Dedifferentiated amniotic fluid mesenchymal stem cell (primary cell): ENCODE measurements at regions not wholly inside any gene's neighbourhood (a gene's known extent, or its start where the extent isn't known, plus 50 kb on each side); places are given as distances from the start of the nearest gene placed in this dataset.

ENCODE experiments used
- DNase-seq: peaks from one replicate; pipeline ENCODE4 v3.0.0-alpha.2; 2016; ENCODE audit errors: extremely low spot score

- DNase-seq = no peak
Measured at GRCh38 chr3:102529452-102529851, 94.6 kb downstream of the ZPLD1 start.

GRCh38 chr3:102530415-102531181 lies 95.8 kb downstream of the ZPLD1 start:
- DNase-seq = peak; percentile 16

- DNase-seq = no peak
Measured at GRCh38 chr3:102531686-102532085, 96.9 kb downstream of the ZPLD1 start.

- no peak for DNase-seq
Measured at GRCh38 chr3:102532901-102533300, 98.1 kb downstream of the ZPLD1 start.

GRCh38 chr3:102533784-102534183 lies 99.0 kb downstream of the ZPLD1 start:
- no peak for DNase-seq

GRCh38 chr3:102536456-102536855 lies 101.6 kb downstream of the ZPLD1 start:
- DNase-seq = peak; percentile 41

- DNase-seq = no peak
Measured at GRCh38 chr3:102537123-102537522, 102.3 kb downstream of the ZPLD1 start.

- no peak for DNase-seq
Measured at GRCh38 chr3:102544741-102545140, 109.9 kb downstream of the ZPLD1 start.

- DNase-seq = no peak
Measured at GRCh38 chr3:102545276-102545675, 110.5 kb downstream of the ZPLD1 start.

GRCh38 chr3:102553876-102554275 lies 119.1 kb downstream of the ZPLD1 start:
- DNase-seq = no peak

- no peak for DNase-seq
Measured at GRCh38 chr3:102570511-102570910, 135.7 kb downstream of the ZPLD1 start.

- no peak for DNase-seq
Measured at GRCh38 chr3:102571006-102571405, 136.2 kb downstream of the ZPLD1 start.

GRCh38 chr3:102571720-102572384 lies 137.0 kb downstream of the ZPLD1 start:
- no peak for DNase-seq

GRCh38 chr3:102573483-102574028 lies 138.7 kb downstream of the ZPLD1 start:
- DNase-seq = no peak

- no peak for DNase-seq
Measured at GRCh38 chr3:102574355-102574754, 139.5 kb downstream of the ZPLD1 start.

- DNase-seq = no peak
Measured at GRCh38 chr3:102576651-102577050, 141.8 kb downstream of the ZPLD1 start.

- DNase-seq = no peak
Measured at GRCh38 chr3:102577082-102577789, 142.4 kb downstream of the ZPLD1 start.

GRCh38 chr3:102580760-102581159 lies 145.9 kb downstream of the ZPLD1 start:
- no peak for DNase-seq

- no peak for DNase-seq
Measured at GRCh38 chr3:102586485-102586884, 151.7 kb downstream of the ZPLD1 start.

GRCh38 chr3:102593812-102594602 lies 159.2 kb downstream of the ZPLD1 start:
- DNase-seq = no peak

- no peak for DNase-seq
Measured at GRCh38 chr3:102595057-102595456, 160.2 kb downstream of the ZPLD1 start.
